Right atrium auricular region (tissue), 2 donors: ENCODE measurements at regions not wholly inside any gene's neighbourhood (a gene's known extent, or its start where the extent isn't known, plus 50 kb on each side); places are given as distances from the start of the nearest gene placed in this dataset.

Experiments
- DNase-seq: peaks from one replicate; pipeline ENCODE4 v3.0.0-alpha.2; 2019; ENCODE audit warnings: low spot score
- H3K27ac ChIP-seq, 2 donors: fragments of 200-600 bp; sonication (generic); 1 replicate in 1 of 2; 2 replicates in 1 of 2; pipeline ENCODE4 v1.5.1; 2016 to 2019
- H3K27me3 ChIP-seq, 2 donors: fragments of 200-600 bp; sonication (generic); one replicate each; pipeline versions ENCODE4 v1.5.1 to v1.6.0; 2017 to 2019
- H3K36me3 ChIP-seq: fragments of 200-600 bp; sonication (generic); one replicate; pipeline ENCODE4 v1.5.1; 2016
- H3K4me1 ChIP-seq, 2 donors: fragments of 200-600 bp; sonication (generic); one replicate each; pipeline versions ENCODE4 v1.5.1 to v1.6.0; 2017 to 2019
- H3K4me3 ChIP-seq, 2 donors: fragments of 200-600 bp; sonication (generic); 1 replicate in 1 of 2; 2 replicates in 1 of 2; pipeline ENCODE4 v1.5.1; 2017 to 2019; ENCODE audit warnings: mild to moderate bottlenecking in 1 of 2, moderate library complexity in 1 of 2
- H3K9me3 ChIP-seq, 2 donors: fragments of 200-600 bp; sonication (generic); one replicate each; pipeline ENCODE4 v1.5.1; 2019
- CTCF ChIP-seq, 2 donors: fragments of 200-600 bp; sonication (generic); IDR thresholded peaks; one replicate each; pipeline ENCODE4 v1.5.1; 2019; ENCODE audit warnings: antibody characterized with exemption in 2 of 2

- Histone ChIP-seq H3K4me1 (no peaks in the 10 kb centered on the region), H3K9me3 (no peaks in the 10 kb centered on the region), H3K4me3 (no peak overlapping the region), H3K27me3 (no peaks in the 10 kb centered on the region), H3K27ac (no peak overlapping the region), H3K36me3 (no peaks in the 10 kb centered on the region)
- TF ChIP-seq CTCF (IDR thresholded peaks at IDR 0.05): no peak
- DNase-seq: no peak
These were observed 51.4 kb upstream of the TMEM132E start for GRCh38 chr17:34527908-34528470.

- Histone ChIP-seq H3K36me3 (no peaks in the 10 kb centered on the region), H3K4me1 (no peaks in the 10 kb centered on the region), H3K27ac (no peak overlapping the region), H3K27me3 (no peaks in the 10 kb centered on the region), H3K4me3 (no peak overlapping the region), H3K9me3 (no peaks in the 10 kb centered on the region)
- TF ChIP-seq CTCF (IDR thresholded peaks at IDR 0.05): no peak
- no peak for DNase-seq
These were observed 52.1 kb upstream of the TMEM132E start for GRCh38 chr17:34527136-34527907.

GRCh38 chr17:34525651-34526050 is 53.7 kb upstream of the TMEM132E start:
- Histone ChIP-seq H3K9me3 (no peaks in the 10 kb centered on the region), H3K4me3 (no peak overlapping the region), H3K27ac (no peak overlapping the region), H3K4me1 (no peaks in the 10 kb centered on the region), H3K36me3 (no peaks in the 10 kb centered on the region), H3K27me3 (no peaks in the 10 kb centered on the region)
- DNase-seq: no peak
- no peak for TF ChIP-seq CTCF (IDR thresholded peaks at IDR 0.05)

GRCh38 chr17:34521955-34522354 is 57.4 kb upstream of the TMEM132E start:
- Histone ChIP-seq H3K4me3 (no peak overlapping the region), H3K27ac (no peak overlapping the region), H3K9me3 (no peaks in the 10 kb centered on the region), H3K27me3 (no peaks in the 10 kb centered on the region), H3K4me1 (no peaks in the 10 kb centered on the region), H3K36me3 (no peaks in the 10 kb centered on the region)
- TF ChIP-seq CTCF (IDR thresholded peaks at IDR 0.05): no peak
- DNase-seq: no peak

GRCh38 chr17:34519282-34519681 is 60.1 kb upstream of the TMEM132E start:
- DNase-seq: no peak

More at GRCh38 chr17:34519282-34519681, 60.1 kb upstream of the TMEM132E start:
- no peak overlapping the region for H3K4me3 ChIP-seq
- H3K4me1 ChIP-seq: no peaks in the 10 kb centered on the region
- TF ChIP-seq CTCF (IDR thresholded peaks at IDR 0.05): peak in 1 of 2 donors; percentile 54
- no peak overlapping the region for H3K27ac ChIP-seq
- no peaks in the 10 kb centered on the region for H3K9me3 ChIP-seq
- H3K36me3 ChIP-seq: no peaks in the 10 kb centered on the region
- no peaks in the 10 kb centered on the region for H3K27me3 ChIP-seq
